HEK293 (cell line): ENCODE measurements at regions not wholly inside any gene's neighbourhood (a gene's known extent, or its start where the extent isn't known, plus 50 kb on each side); places are given as distances from the start of the nearest gene placed in this dataset.

Experiments
- CTCF ChIA-PET: fragments of 350-600 bp; formaldehyde crosslinking; extraction: SDS; loops from one replicate; lab custom pipeline; 2021; ENCODE audit warnings: antibody characterized with exemption; lab: Yijun Ruan, JAX
- POLR2A ChIA-PET: fragments of 300-600 bp; formaldehyde crosslinking; extraction: SDS; loops from one replicate; lab custom pipeline; 2020; ENCODE audit warnings: antibody characterized with exemption, inconsistent platforms; lab: Yijun Ruan, JAX
- H3K27ac ChIP-seq: fragments of 200-500 bp; sonication (Bioruptor generic); 2 replicates; pipeline ENCODE4 v1.5.1; 2014; ENCODE audit warnings: low read depth, low read length, control low read depth, inconsistent platforms; ENCODE audit errors: extremely low read depth
- H3K36me3 ChIP-seq, 2 experiments: fragments of 200-500 bp in 1 of 2; sonication (Bioruptor generic) in 1 of 2; 1 replicate in 1 of 2; 2 replicates in 1 of 2; pipeline ENCODE4 v1.5.1; 2014 to 2017; ENCODE audit warnings: inconsistent platforms in 2 of 2, low read length in 2 of 2; ENCODE audit not compliant: control insufficient read depth in 2 of 2, insufficient read depth in 1 of 2
- H3K4me1 ChIP-seq: fragments of 200-500 bp; sonication (Bioruptor generic); 2 replicates; pipeline ENCODE4 v1.5.1; 2014; ENCODE audit warnings: mild to moderate bottlenecking, low read length, inconsistent platforms; ENCODE audit not compliant: control insufficient read depth, insufficient read depth
- H3K4me3 ChIP-seq: 2 replicates; pipeline ENCODE4 v1.5.1; 2011; ENCODE audit warnings: low read depth, mild to moderate bottlenecking, control low read depth, low read length, moderate library complexity
- H3K9me3 ChIP-seq: fragments of 200-500 bp; sonication (Bioruptor generic); 2 replicates; pipeline ENCODE4 v1.5.1; 2014; ENCODE audit warnings: low read depth, low read length, inconsistent platforms; ENCODE audit not compliant: control insufficient read depth, insufficient read depth
- HOXA7 ChIP-seq: sonication (generic); formaldehyde crosslinking; IDR thresholded peaks from 2 replicates; pipeline ENCODE4 v1.8.1; 2022; ENCODE audit warnings: missing genetic modification reagents, borderline replicate concordance
- KLF1 ChIP-seq: fragments of 450-650 bp; formaldehyde crosslinking; IDR thresholded peaks from 2 replicates; pipeline ENCODE4 v1.5.1; 2016; ENCODE audit warnings: missing biosample characterization, missing genetic modification characterization
- KLF9 ChIP-seq: fragments of 450-650 bp; formaldehyde crosslinking; IDR thresholded peaks from 2 replicates; pipeline ENCODE4 v1.5.1; 2016; ENCODE audit warnings: missing biosample characterization, missing genetic modification characterization, low read depth
- SP7 ChIP-seq: fragments of 450-650 bp; formaldehyde crosslinking; IDR thresholded peaks from 2 replicates; pipeline ENCODE4 v1.5.1; 2016; ENCODE audit warnings: missing biosample characterization, missing genetic modification characterization
- TCF7L2 ChIP-seq: IDR thresholded peaks from 2 replicates; pipeline ENCODE4 v1.6.1; 2011; ENCODE audit warnings: low read depth, mild to moderate bottlenecking, inconsistent platforms, low read length, moderate library complexity, borderline replicate concordance
- WT1 ChIP-seq: fragments of 450-650 bp; formaldehyde crosslinking; IDR thresholded peaks from 2 replicates; pipeline ENCODE4 v1.5.1; 2016; ENCODE audit warnings: missing biosample characterization, missing genetic modification characterization
- ZBTB20 ChIP-seq: fragments of 450-650 bp; formaldehyde crosslinking; IDR thresholded peaks from 2 replicates; pipeline ENCODE4 v1.5.1; 2016; ENCODE audit warnings: missing biosample characterization, missing genetic modification characterization
- ZIC2 ChIP-seq: fragments of 450-650 bp; formaldehyde crosslinking; IDR thresholded peaks from 2 replicates; pipeline ENCODE4 v1.5.1; 2016; ENCODE audit warnings: missing biosample characterization, missing genetic modification characterization
- ZNF10 ChIP-seq: fragments of 450-650 bp; formaldehyde crosslinking; IDR thresholded peaks from 2 replicates; pipeline ENCODE4 v1.5.1; 2017; ENCODE audit warnings: missing biosample characterization, missing genetic modification characterization
- ZNF112 ChIP-seq: fragments of 450-650 bp; formaldehyde crosslinking; IDR thresholded peaks from 2 replicates; pipeline ENCODE4 v1.5.0; 2017; ENCODE audit warnings: missing biosample characterization, missing genetic modification characterization
- ZNF121 ChIP-seq: fragments of 450-650 bp; formaldehyde crosslinking; IDR thresholded peaks from 2 replicates; pipeline ENCODE4 v1.5.1; 2016; ENCODE audit warnings: missing biosample characterization, missing genetic modification characterization
- ZNF157 ChIP-seq: fragments of 450-650 bp; formaldehyde crosslinking; IDR thresholded peaks from 2 replicates; pipeline ENCODE4 v1.5.1; 2016; ENCODE audit warnings: missing biosample characterization, missing genetic modification characterization
- ZNF19 ChIP-seq: fragments of 450-650 bp; formaldehyde crosslinking; IDR thresholded peaks from 2 replicates; pipeline ENCODE4; 2016; ENCODE audit warnings: missing biosample characterization, missing genetic modification characterization, low read depth
- ZNF211 ChIP-seq: fragments of 450-650 bp; formaldehyde crosslinking; IDR thresholded peaks from 2 replicates; pipeline ENCODE4 v1.5.1; 2016; ENCODE audit warnings: low read depth, missing biosample characterization, missing genetic modification characterization
- ZNF23 ChIP-seq: fragments of 450-650 bp; formaldehyde crosslinking; IDR thresholded peaks from 2 replicates; pipeline ENCODE4 v1.5.1; 2016; ENCODE audit warnings: missing biosample characterization, missing genetic modification characterization, borderline replicate concordance
- ZNF274 ChIP-seq, 2 experiments: fragments of 200-500 bp in 1 of 2; fragments of 450-650 bp in 1 of 2; sonication (Bioruptor generic) in 1 of 2; formaldehyde crosslinking in 1 of 2; IDR thresholded peaks; 2 replicates each; pipeline versions ENCODE4 v1.5.1 to v1.6.1; 2014 to 2016; ENCODE audit warnings: borderline replicate concordance in 1 of 2, inconsistent platforms in 1 of 2, low read length in 1 of 2, missing biosample characterization in 1 of 2, missing genetic modification characterization in 1 of 2
- ZNF48 ChIP-seq: fragments of 450-650 bp; formaldehyde crosslinking; IDR thresholded peaks from 2 replicates; pipeline ENCODE4 v1.5.1; 2016; ENCODE audit warnings: missing biosample characterization, missing genetic modification characterization
- ZNF610 ChIP-seq: fragments of 450-650 bp; formaldehyde crosslinking; IDR thresholded peaks from 2 replicates; pipeline ENCODE4 v1.5.1; 2016; ENCODE audit warnings: missing biosample characterization, missing genetic modification characterization, borderline replicate concordance
- ZNF624 ChIP-seq: fragments of 450-650 bp; formaldehyde crosslinking; IDR thresholded peaks from 2 replicates; pipeline ENCODE4 v1.5.1; 2017; ENCODE audit warnings: missing biosample characterization, missing genetic modification characterization
- ZNF629 ChIP-seq: fragments of 450-650 bp; formaldehyde crosslinking; IDR thresholded peaks from 2 replicates; pipeline ENCODE4 v1.5.1; 2017; ENCODE audit warnings: missing biosample characterization, missing genetic modification characterization
- ZNF768 ChIP-seq: fragments of 450-650 bp; formaldehyde crosslinking; IDR thresholded peaks from 2 replicates; pipeline ENCODE4 v1.5.1; 2018; ENCODE audit warnings: missing biosample characterization, mild to moderate bottlenecking, missing genetic modification characterization
- TF ChIP-seq, protein P1 (sequence below): fragments of 450-650 bp; formaldehyde crosslinking; IDR thresholded peaks from 2 replicates; pipeline ENCODE4 v1.5.1; 2016; ENCODE audit warnings: missing biosample characterization, missing genetic modification characterization
- TF ChIP-seq, protein P2 (sequence below): fragments of 450-650 bp; formaldehyde crosslinking; IDR thresholded peaks from 2 replicates; pipeline ENCODE4 v1.5.1; 2017; ENCODE audit warnings: missing biosample characterization, missing genetic modification characterization
- TF ChIP-seq, protein P3 (sequence below): fragments of 450-650 bp; formaldehyde crosslinking; IDR thresholded peaks from 2 replicates; pipeline ENCODE4 v1.5.1; 2017; ENCODE audit warnings: missing biosample characterization, missing genetic modification characterization
- TF ChIP-seq, protein P4 (sequence below): fragments of 450-650 bp; formaldehyde crosslinking; optimal IDR thresholded peaks from 2 replicates; pipeline ENCODE3; 2016; ENCODE audit warnings: missing biosample characterization, mild to moderate bottlenecking, missing genetic modification characterization
- TF ChIP-seq, protein P5 (sequence below): fragments of 450-650 bp; formaldehyde crosslinking; IDR thresholded peaks from 2 replicates; pipeline ENCODE4 v1.5.1; 2016; ENCODE audit warnings: missing biosample characterization, missing genetic modification characterization
- TF ChIP-seq, protein P6 (sequence below): fragments of 450-650 bp; formaldehyde crosslinking; IDR thresholded peaks from 2 replicates; pipeline ENCODE4 v1.5.1; 2017; ENCODE audit warnings: missing biosample characterization, missing genetic modification characterization

DNA sequence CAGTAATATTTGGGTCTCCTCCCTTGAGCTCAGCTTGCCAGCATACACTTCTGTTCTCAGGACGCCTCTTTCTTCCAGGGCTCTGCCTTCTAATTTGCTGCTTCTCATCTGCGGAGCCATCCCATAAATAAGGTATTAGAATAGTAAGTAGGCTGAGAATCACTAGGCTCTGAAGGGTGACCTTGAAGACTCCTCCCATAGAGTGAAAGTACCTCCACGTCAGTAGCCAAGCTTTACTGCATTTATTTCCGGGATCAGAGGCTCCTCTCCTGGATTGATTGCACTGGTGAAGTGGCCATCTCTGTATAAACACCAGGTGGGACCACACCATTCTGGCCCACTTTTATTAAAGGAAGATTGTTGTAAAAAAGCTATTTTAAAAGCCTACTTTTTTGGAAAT lies 315.5 kb downstream of the FAT3 start:
- no peak overlapping the region for H3K4me3 ChIP-seq
- no peaks in the 10 kb centered on the region for H3K36me3 ChIP-seq
- H3K9me3 ChIP-seq, result no peaks in the 10 kb centered on the region
- no peaks in the 10 kb centered on the region for H3K4me1 ChIP-seq
- ChIA-PET CTCF (interaction anchor here (1.2 to 1.5 kb wide), 2 partner anchors 13 to 312 kb away, joined by 3 read pairs; no protein-coding TSS in a partner anchor), POLR2A (no interaction called here)
- H3K27ac ChIP-seq, result no peak overlapping the region
- TF ChIP-seq, protein P1, sequence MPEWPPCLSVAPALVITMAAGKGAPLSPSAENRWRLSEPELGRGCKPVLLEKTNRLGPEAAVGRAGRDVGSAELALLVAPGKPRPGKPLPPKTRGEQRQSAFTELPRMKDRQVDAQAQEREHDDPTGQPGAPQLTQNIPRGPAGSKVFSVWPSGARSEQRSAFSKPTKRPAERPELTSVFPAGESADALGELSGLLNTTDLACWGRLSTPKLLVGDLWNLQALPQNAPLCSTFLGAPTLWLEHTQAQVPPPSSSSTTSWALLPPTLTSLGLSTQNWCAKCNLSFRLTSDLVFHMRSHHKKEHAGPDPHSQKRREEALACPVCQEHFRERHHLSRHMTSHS, result no peak
- TF ChIP-seq WT1 (tag by site-specific recombination), result no peak
- no peak for TF ChIP-seq ZNF768
- TF ChIP-seq TCF7L2, result no peak
- TF ChIP-seq ZNF624 (tag by site-specific recombination), result no peak
- TF ChIP-seq, protein P2, sequence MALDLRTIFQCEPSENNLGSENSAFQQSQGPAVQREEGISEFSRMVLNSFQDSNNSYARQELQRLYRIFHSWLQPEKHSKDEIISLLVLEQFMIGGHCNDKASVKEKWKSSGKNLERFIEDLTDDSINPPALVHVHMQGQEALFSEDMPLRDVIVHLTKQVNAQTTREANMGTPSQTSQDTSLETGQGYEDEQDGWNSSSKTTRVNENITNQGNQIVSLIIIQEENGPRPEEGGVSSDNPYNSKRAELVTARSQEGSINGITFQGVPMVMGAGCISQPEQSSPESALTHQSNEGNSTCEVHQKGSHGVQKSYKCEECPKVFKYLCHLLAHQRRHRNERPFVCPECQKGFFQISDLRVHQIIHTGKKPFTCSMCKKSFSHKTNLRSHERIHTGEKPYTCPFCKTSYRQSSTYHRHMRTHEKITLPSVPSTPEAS (tag by site-specific recombination), result no peak
- TF ChIP-seq ZNF211 (tag by site-specific recombination), result no peak
- TF ChIP-seq, protein P3, sequence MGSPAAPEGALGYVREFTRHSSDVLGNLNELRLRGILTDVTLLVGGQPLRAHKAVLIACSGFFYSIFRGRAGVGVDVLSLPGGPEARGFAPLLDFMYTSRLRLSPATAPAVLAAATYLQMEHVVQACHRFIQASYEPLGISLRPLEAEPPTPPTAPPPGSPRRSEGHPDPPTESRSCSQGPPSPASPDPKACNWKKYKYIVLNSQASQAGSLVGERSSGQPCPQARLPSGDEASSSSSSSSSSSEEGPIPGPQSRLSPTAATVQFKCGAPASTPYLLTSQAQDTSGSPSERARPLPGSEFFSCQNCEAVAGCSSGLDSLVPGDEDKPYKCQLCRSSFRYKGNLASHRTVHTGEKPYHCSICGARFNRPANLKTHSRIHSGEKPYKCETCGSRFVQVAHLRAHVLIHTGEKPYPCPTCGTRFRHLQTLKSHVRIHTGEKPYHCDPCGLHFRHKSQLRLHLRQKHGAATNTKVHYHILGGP (tag by site-specific recombination), result no peak
- TF ChIP-seq, protein P4, sequence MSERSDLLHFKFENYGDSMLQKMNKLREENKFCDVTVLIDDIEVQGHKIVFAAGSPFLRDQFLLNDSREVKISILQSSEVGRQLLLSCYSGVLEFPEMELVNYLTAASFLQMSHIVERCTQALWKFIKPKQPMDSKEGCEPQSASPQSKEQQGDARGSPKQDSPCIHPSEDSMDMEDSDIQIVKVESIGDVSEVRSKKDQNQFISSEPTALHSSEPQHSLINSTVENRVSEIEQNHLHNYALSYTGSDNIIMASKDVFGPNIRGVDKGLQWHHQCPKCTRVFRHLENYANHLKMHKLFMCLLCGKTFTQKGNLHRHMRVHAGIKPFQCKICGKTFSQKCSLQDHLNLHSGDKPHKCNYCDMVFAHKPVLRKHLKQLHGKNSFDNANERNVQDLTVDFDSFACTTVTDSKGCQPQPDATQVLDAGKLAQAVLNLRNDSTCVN (tag by site-specific recombination), result no peak
- no peak for TF ChIP-seq ZNF157 (tag by site-specific recombination)
- TF ChIP-seq HOXA7 (CRISPR knock-in tag), result no peak
- TF ChIP-seq ZNF629 (tag by site-specific recombination), result no peak
- TF ChIP-seq KLF1 (tag by site-specific recombination), result no peak
- TF ChIP-seq ZNF23 (tag by site-specific recombination), result no peak

DNA sequence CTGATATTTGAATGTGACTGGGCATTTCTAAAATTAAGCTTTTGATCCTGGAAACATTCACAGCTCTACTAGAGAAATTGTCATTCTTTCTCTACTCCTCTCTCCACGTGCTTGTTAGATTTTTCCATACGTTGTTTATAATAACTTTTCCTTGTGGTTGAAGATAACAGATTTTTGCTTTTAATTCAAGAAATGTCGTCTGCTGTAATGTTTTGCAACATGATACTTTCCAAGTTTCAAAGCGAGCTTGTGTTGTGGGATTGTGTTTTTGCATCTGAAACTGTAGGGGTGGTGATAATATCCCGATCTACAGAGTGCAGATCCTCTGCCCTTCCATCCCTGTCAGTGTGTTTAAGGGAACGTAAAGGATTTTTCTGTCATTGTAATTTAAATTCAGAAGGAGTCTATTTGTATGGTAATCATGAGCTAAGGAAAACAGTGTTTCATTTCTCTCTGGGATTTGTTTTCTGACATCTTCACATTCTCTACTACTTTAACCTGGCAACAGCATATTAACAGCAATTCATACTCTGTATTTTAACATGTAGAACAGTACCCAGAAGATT lies 321.4 kb downstream of the FAT3 start:
- H3K27ac ChIP-seq, result no peak overlapping the region
- H3K36me3 ChIP-seq, result no peaks in the 10 kb centered on the region
- no peaks in the 10 kb centered on the region for H3K4me1 ChIP-seq
- ChIA-PET POLR2A (no interaction called here), CTCF (interaction anchor here (0.6 to 0.8 kb wide), 2 partner anchors 10 to 18 kb away, joined by 3 to 5 read pairs; no protein-coding TSS in a partner anchor)
- H3K4me3 ChIP-seq, result no peak overlapping the region
- H3K9me3 ChIP-seq, result no peaks in the 10 kb centered on the region
- no peak for TF ChIP-seq ZNF610 (tag by site-specific recombination)
- TF ChIP-seq ZNF48 (tag by site-specific recombination), result no peak
- TF ChIP-seq ZNF274 (IDR thresholded peaks at IDR 0.05; ENCODE audit: low read length), result no peak
- no peak for TF ChIP-seq ZNF274 (tag by site-specific recombination; IDR thresholded peaks at IDR 0.05; ENCODE audit: borderline replicate concordance)
- no peak for TF ChIP-seq ZNF112 (tag by site-specific recombination)
- no peak for TF ChIP-seq ZIC2 (tag by site-specific recombination)
- TF ChIP-seq, protein P1, result no peak
- TF ChIP-seq ZBTB20 (tag by site-specific recombination), result no peak
- TF ChIP-seq KLF9 (tag by site-specific recombination), result no peak
- no peak for TF ChIP-seq SP7 (tag by site-specific recombination)
- TF ChIP-seq ZNF19 (tag by site-specific recombination), result no peak
- TF ChIP-seq, protein P5, sequence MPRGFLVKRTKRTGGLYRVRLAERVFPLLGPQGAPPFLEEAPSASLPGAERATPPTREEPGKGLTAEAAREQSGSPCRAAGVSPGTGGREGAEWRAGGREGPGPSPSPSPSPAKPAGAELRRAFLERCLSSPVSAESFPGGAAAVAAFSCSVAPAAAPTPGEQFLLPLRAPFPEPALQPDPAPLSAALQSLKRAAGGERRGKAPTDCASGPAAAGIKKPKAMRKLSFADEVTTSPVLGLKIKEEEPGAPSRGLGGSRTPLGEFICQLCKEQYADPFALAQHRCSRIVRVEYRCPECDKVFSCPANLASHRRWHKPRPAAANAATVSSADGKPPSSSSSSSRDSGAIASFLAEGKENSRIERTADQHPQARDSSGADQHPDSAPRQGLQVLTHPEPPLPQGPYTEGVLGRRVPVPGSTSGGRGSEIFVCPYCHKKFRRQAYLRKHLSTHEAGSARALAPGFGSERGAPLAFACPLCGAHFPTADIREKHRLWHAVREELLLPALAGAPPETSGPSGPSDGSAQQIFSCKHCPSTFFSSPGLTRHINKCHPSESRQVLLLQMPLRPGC (tag by site-specific recombination), result no peak
- TF ChIP-seq ZNF121 (tag by site-specific recombination), result no peak
- TF ChIP-seq, protein P6, sequence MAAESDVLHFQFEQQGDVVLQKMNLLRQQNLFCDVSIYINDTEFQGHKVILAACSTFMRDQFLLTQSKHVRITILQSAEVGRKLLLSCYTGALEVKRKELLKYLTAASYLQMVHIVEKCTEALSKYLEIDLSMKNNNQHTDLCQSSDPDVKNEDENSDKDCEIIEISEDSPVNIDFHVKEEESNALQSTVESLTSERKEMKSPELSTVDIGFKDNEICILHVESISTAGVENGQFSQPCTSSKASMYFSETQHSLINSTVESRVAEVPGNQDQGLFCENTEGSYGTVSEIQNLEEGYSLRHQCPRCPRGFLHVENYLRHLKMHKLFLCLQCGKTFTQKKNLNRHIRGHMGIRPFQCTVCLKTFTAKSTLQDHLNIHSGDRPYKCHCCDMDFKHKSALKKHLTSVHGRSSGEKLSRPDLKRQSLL (tag by site-specific recombination), result no peak
- no peak for TF ChIP-seq ZNF10 (tag by site-specific recombination)
- no peak for TF ChIP-seq ZNF629 (tag by site-specific recombination)
